ENCODE measurements at regions not wholly inside any gene's neighbourhood (a gene's known extent, or its start where the extent isn't known, plus 50 kb on each side); places are given as distances from the start of the nearest gene placed in this dataset.

- no peak for TF ChIP-seq CTCF (conservative IDR thresholded peaks at IDR 0.05)
- no peak for TF ChIP-seq ZFX (IDR thresholded peaks at IDR 0.05)
Measured at GRCh38 chr1:244354810-244355278, 96.9 kb downstream of the ADSS2 start.

Data from C4-2B (cell line).